ENCODE measurements at regions not wholly inside any gene's neighbourhood (a gene's known extent, or its start where the extent isn't known, plus 50 kb on each side); places are given as distances from the start of the nearest gene placed in this dataset.

DNA sequence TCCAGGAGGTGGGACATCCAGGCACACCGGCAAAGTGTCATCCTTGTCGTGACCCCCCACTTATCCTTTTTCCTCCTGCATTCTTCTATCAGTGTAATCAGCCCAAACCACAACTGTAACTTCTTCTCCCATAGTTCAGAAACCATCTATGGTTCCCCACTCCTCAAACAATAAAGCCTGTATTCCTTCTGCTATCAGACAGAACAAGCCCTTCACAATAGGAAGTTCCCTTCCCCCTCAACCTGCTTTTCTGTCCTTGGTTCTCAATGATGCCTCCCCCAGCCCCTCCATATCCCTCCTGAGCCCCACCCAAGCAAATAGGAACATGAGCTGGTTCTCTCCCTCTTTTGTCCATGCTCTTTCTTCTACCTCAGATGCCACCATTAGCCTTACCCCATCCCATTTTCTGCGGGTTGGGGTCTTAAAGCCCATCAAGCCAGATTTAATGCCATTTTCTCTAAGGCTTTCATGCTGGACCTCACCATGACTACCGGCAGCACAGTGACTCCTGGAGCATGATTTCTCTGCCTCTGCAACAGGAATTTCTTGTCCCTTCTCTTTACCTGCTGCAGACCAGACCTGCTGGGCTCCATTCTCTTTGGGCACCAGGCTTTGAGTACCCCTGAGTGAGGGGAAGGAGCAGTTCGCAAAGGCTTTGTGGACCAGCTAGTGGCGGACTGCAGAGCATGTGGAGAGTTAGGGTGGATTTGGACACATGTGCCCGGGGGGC lies 92.8 kb upstream of the PAX2 start:
- no peak overlapping the region for H3K4me3 ChIP-seq (ENCODE audit: low read depth, low read length)
- TF ChIP-seq, protein P1, sequence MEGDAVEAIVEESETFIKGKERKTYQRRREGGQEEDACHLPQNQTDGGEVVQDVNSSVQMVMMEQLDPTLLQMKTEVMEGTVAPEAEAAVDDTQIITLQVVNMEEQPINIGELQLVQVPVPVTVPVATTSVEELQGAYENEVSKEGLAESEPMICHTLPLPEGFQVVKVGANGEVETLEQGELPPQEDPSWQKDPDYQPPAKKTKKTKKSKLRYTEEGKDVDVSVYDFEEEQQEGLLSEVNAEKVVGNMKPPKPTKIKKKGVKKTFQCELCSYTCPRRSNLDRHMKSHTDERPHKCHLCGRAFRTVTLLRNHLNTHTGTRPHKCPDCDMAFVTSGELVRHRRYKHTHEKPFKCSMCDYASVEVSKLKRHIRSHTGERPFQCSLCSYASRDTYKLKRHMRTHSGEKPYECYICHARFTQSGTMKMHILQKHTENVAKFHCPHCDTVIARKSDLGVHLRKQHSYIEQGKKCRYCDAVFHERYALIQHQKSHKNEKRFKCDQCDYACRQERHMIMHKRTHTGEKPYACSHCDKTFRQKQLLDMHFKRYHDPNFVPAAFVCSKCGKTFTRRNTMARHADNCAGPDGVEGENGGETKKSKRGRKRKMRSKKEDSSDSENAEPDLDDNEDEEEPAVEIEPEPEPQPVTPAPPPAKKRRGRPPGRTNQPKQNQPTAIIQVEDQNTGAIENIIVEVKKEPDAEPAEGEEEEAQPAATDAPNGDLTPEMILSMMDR (IDR thresholded peaks at IDR 0.05; ENCODE audit: low read depth, low read length): no peak

DNA sequence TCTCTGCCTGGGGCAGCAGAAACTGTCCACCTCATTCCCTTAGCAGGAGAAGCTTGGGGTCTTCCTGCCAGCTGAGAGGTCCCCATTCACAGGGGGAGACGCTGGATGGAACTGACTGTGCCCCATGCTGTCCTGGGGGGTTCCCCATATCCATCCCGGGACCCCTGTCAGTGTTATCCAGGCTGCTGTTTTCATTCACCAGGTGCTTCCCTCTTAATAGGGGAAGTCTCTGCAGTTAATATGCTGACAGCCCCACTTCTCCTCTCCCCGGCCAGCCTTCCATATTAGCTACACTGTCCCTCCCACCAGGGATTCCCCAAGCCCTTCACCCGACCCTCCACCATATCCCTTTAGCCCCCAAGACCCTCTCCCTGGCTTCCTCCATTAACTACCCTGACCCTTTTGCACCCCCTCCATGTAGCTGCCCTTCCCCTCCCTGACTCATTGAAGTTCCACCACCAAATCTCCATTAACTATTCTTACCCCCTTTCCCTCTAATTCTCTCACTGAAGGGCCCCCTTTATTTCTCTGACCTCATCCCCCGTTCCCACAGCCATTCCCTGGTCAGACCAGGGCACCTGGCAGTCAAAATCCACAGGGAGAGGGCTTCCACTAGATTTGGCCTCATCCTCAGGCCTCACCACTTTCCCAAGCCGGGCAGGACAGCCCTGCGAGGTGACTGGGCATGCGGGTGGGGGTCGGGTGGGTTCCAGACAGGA lies 92.0 kb upstream of the PAX2 start:
- H3K4me3 ChIP-seq (ENCODE audit: low read depth, low read length): no peak overlapping the region
- TF ChIP-seq, protein P1 (IDR thresholded peaks at IDR 0.05; ENCODE audit: low read depth, low read length): no peak

DNA sequence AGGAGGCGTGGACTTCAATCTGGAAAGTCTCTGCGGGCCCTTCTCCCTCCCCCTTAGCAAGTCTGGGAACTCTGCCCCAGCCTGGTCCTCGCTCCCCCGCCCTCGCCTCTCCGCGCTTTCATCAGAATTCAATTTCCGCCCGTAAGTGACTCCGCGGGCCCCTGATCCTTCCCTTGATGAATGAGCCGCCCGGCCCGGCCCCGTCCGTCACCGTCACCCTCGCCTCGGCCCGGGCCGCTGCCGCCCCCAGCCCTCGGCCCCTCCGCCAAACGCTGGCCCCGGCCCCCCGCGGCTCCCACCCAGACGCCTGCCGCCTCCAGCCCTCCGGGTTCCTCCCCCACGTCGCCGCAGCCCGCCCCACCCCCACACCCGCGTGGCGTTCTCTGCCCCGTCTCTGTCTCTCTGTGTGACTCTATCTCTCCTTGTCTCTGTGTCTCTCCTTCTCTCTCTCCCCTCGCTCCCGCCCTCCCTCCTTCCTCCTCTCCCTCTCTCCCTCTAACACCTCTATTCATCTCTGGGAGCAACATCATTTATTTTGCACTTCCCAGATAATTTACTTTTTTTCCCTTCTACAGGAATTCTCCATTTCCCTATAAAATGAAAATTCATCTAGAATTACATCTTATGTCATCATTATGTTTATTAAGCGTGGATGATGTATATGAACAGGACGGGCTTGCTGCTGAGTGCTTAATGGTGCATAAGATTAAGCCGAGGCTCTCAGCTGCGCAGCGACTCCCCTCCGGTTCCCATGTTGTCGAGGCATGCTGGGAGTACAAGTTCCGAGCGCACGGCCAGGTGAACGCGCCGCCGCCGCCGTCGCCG lies 91.2 kb upstream of the PAX2 start:
- no peak overlapping the region for H3K4me3 ChIP-seq (ENCODE audit: low read depth, low read length)
- TF ChIP-seq, protein P1 (IDR thresholded peaks at IDR 0.05; ENCODE audit: low read depth, low read length): no peak

DNA sequence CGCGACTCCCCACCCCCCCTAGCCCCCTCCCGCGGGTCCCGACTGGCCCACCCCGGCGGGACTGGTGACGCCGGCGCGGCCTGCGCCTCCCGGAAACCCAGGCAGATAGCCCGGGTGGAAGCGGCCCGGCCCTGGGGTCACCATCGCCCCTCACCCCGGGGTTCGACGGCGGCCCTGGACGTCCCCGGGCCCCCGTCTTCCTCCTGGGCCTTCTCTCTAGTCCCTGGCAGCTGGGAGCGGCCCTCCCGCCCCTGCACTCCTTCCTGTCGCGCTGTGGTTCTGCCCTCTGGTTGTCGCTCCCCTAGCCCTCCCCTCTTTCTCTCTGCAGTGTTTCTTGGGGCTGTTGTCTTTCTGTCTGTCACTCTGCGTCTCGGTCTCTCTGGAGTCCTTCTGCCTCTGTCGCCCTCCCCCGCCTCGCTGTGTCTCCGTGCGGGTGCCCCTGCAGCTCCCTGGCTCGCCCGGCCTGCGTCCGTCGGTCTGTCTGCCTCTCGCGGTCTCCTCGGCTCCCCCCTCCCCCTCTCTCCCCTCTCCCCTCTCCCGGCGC lies 90.5 kb upstream of the PAX2 start:
- TF ChIP-seq, protein P1 (IDR thresholded peaks at IDR 0.05; ENCODE audit: low read depth, low read length): no peak
- no peak overlapping the region for H3K4me3 ChIP-seq (ENCODE audit: low read depth, low read length)

DNA sequence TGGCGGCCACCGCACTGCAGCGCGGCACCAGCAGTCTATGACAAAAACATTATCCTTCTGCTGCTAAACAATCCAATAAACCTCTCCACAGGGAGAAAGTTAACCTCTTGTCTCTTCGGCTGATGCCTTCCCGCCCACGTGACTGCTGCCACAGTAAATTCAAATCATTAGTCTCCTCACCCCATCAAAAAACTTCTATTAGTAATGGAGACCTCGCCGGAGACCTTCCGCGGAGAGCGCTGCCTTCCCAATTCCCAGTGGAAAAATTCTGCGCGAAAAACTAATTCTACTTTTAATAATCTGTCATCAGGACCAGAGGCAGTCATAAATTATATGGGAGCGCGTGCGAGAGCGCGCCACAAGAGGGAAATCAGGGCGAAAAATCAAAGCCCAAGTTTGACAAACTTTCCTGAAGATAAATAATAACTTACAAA lies 90.0 kb upstream of the PAX2 start:
- TF ChIP-seq, protein P1 (IDR thresholded peaks at IDR 0.05; ENCODE audit: low read depth, low read length): no peak

DNA sequence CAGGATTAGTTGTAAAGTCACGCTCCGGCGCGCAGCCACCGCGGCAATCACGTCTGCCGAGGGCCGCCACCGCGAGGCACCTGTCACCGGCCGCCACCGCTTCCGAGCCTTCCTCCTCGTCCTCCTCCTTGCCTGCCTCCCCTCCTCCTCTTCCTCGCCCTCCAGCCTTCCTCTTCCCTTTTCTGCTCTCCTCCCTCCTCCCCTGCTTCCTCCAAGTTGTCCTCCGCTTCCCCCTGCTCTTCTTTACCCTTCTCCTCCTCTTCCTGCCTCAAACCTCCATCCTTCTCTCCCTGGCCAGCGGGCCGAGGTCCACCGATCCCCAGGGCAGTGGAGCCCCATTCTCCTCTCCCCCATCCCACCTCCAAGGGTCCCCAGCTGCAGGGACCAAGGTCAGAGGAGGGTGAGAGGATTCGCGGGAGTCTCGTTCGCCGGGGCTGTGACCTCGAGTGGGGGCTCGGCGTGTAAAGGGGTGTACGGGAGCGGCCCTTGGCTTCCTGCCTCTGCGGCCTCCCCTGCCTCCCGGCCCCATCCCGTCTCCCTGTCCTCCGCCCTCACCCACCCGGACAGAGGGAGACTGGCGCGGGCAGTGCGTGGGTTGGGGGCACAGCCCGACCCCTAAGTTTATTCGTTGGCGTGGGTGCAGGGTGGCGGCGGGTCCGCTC lies 89.5 kb upstream of the PAX2 start:
- TF ChIP-seq, protein P1 (IDR thresholded peaks at IDR 0.05; ENCODE audit: low read depth, low read length): no peak
- no peak overlapping the region for H3K4me3 ChIP-seq (ENCODE audit: low read depth, low read length)

More for the DNA sequence above, 90.0 kb upstream of the PAX2 start:
- no peak overlapping the region for H3K4me3 ChIP-seq (ENCODE audit: low read depth, low read length)

All from WI38 (cell line).